ENCODE measurements at regions not wholly inside any gene's neighbourhood (a gene's known extent, or its start where the extent isn't known, plus 50 kb on each side); places are given as distances from the start of the nearest gene placed in this dataset.

DNA sequence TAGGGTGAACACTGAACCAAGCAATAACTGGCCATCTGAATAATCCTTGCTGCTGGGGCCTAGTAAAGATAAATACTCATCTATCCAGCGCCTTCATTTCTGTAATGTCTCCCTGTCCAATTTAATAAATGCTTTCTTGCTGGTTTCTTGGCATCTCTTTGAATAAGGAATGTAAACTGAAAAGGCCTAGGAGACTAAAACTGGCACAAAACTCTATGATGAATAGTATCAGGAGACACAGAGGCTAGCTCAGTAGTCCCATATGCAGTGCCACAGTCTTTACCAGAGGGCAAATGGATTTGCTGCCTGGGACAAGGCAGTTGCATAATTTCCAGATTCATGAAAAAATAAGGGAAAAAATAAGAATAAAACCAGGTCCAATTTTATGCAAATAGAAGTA is 324.4 kb downstream of the CENPW start:
- no peak for TF ChIP-seq ZNF660 (tag by site-specific recombination; IDR thresholded peaks at IDR 0.05)
- TF ChIP-seq, protein P1, sequence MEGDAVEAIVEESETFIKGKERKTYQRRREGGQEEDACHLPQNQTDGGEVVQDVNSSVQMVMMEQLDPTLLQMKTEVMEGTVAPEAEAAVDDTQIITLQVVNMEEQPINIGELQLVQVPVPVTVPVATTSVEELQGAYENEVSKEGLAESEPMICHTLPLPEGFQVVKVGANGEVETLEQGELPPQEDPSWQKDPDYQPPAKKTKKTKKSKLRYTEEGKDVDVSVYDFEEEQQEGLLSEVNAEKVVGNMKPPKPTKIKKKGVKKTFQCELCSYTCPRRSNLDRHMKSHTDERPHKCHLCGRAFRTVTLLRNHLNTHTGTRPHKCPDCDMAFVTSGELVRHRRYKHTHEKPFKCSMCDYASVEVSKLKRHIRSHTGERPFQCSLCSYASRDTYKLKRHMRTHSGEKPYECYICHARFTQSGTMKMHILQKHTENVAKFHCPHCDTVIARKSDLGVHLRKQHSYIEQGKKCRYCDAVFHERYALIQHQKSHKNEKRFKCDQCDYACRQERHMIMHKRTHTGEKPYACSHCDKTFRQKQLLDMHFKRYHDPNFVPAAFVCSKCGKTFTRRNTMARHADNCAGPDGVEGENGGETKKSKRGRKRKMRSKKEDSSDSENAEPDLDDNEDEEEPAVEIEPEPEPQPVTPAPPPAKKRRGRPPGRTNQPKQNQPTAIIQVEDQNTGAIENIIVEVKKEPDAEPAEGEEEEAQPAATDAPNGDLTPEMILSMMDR (tag by site-specific recombination; IDR thresholded peaks at IDR 0.05) = no peak
- TF ChIP-seq YY1 (tag by site-specific recombination; IDR thresholded peaks at IDR 0.05) = no peak
- TF ChIP-seq SCRT2 (tag by site-specific recombination; IDR thresholded peaks at IDR 0.05) = no peak
- no peak for TF ChIP-seq YY2 (tag by site-specific recombination; IDR thresholded peaks at IDR 0.05)
- no peak for TF ChIP-seq ZNF530 (tag by site-specific recombination; IDR thresholded peaks at IDR 0.05; ENCODE audit: low read depth)
- no peak for TF ChIP-seq KLF16 (tag by site-specific recombination; IDR thresholded peaks at IDR 0.05)
- TF ChIP-seq, protein P2, sequence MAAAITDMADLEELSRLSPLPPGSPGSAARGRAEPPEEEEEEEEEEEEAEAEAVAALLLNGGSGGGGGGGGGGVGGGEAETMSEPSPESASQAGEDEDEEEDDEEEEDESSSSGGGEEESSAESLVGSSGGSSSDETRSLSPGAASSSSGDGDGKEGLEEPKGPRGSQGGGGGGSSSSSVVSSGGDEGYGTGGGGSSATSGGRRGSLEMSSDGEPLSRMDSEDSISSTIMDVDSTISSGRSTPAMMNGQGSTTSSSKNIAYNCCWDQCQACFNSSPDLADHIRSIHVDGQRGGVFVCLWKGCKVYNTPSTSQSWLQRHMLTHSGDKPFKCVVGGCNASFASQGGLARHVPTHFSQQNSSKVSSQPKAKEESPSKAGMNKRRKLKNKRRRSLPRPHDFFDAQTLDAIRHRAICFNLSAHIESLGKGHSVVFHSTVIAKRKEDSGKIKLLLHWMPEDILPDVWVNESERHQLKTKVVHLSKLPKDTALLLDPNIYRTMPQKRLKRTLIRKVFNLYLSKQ (tag by site-specific recombination; IDR thresholded peaks at IDR 0.05; ENCODE audit: borderline replicate concordance) = no peak
- TF ChIP-seq ZNF324 (tag by site-specific recombination; IDR thresholded peaks at IDR 0.05) = no peak

All from HEK293 (cell line).